ENCODE measurements at regions not wholly inside any gene's neighbourhood (a gene's known extent, or its start where the extent isn't known, plus 50 kb on each side); places are given as distances from the start of the nearest gene placed in this dataset.

DNA sequence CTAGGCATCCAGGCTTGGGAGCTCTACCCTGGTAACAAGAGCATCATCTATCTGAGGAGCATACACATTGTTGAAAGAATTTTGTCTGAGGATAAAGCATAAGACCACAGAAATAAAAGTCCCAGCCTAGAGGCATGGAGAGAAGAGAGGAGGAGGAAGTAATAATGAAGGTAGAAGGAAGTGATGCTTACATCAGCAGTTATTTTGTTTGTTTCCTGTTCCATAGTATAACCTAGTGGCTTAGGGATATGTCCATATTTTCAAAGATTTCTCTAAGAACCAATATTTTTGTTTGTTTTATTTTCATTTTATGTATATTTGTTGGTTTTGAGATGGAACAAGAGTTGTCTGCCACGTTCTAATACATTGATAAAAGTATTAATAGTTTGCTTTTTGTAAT lies 407.4 kb upstream of the SETBP1 start:
- no peak for TF ChIP-seq EZH2phosphoT487 (IDR thresholded peaks at IDR 0.05; ENCODE audit: borderline replicate concordance)
- TF ChIP-seq, protein P1, sequence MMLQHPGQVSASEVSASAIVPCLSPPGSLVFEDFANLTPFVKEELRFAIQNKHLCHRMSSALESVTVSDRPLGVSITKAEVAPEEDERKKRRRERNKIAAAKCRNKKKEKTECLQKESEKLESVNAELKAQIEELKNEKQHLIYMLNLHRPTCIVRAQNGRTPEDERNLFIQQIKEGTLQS (IDR thresholded peaks at IDR 0.05): no peak
- TF ChIP-seq, protein P2, sequence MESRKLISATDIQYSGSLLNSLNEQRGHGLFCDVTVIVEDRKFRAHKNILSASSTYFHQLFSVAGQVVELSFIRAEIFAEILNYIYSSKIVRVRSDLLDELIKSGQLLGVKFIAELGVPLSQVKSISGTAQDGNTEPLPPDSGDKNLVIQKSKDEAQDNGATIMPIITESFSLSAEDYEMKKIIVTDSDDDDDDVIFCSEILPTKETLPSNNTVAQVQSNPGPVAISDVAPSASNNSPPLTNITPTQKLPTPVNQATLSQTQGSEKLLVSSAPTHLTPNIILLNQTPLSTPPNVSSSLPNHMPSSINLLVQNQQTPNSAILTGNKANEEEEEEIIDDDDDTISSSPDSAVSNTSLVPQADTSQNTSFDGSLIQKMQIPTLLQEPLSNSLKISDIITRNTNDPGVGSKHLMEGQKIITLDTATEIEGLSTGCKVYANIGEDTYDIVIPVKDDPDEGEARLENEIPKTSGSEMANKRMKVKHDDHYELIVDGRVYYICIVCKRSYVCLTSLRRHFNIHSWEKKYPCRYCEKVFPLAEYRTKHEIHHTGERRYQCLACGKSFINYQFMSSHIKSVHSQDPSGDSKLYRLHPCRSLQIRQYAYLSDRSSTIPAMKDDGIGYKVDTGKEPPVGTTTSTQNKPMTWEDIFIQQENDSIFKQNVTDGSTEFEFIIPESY (IDR thresholded peaks at IDR 0.05; ENCODE audit: extremely low read depth, insufficient replicate concordance, low read length): no peak
- TF ChIP-seq POLR2AphosphoS5 (IDR thresholded peaks at IDR 0.05; ENCODE audit: low read depth, low read length): no peak
- TF ChIP-seq, protein P3, sequence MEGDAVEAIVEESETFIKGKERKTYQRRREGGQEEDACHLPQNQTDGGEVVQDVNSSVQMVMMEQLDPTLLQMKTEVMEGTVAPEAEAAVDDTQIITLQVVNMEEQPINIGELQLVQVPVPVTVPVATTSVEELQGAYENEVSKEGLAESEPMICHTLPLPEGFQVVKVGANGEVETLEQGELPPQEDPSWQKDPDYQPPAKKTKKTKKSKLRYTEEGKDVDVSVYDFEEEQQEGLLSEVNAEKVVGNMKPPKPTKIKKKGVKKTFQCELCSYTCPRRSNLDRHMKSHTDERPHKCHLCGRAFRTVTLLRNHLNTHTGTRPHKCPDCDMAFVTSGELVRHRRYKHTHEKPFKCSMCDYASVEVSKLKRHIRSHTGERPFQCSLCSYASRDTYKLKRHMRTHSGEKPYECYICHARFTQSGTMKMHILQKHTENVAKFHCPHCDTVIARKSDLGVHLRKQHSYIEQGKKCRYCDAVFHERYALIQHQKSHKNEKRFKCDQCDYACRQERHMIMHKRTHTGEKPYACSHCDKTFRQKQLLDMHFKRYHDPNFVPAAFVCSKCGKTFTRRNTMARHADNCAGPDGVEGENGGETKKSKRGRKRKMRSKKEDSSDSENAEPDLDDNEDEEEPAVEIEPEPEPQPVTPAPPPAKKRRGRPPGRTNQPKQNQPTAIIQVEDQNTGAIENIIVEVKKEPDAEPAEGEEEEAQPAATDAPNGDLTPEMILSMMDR (IDR thresholded peaks at IDR 0.05 in 2 of 3, conservative IDR thresholded peaks at IDR 0.05 in 1 of 3; ENCODE audit: borderline replicate concordance in 1 of 3, insufficient read depth in 1 of 3, low read depth in 2 of 3, low read length in 2 of 3): no peak
- no peak for TF ChIP-seq POLR2A (IDR thresholded peaks at IDR 0.05; ENCODE audit: borderline replicate concordance, extremely low read depth, insufficient read depth, insufficient read length)
- no peak for TF ChIP-seq EZH2 (IDR thresholded peaks at IDR 0.05)
- no peak for TF ChIP-seq SIN3A (IDR thresholded peaks at IDR 0.05; ENCODE audit: low read depth)

Measured in HCT116 (cell line).